HG03097 (cell line): ENCODE measurements at regions not wholly inside any gene's neighbourhood (a gene's known extent, or its start where the extent isn't known, plus 50 kb on each side); places are given as distances from the start of the nearest gene placed in this dataset.
"Not testable (repeated sequence)": the region's sequence is repeated elsewhere in the genome, so short reads cannot be mapped to it uniquely, and the experiment has no call there.

ENCODE experiments used
- ATAC-seq: cut with Tn5 transposase; IDR thresholded peaks from one replicate; pipeline ENCODE4 v1.9.1; 2021; ENCODE audit not compliant: unreplicated experiment, low FRiP score

DNA sequence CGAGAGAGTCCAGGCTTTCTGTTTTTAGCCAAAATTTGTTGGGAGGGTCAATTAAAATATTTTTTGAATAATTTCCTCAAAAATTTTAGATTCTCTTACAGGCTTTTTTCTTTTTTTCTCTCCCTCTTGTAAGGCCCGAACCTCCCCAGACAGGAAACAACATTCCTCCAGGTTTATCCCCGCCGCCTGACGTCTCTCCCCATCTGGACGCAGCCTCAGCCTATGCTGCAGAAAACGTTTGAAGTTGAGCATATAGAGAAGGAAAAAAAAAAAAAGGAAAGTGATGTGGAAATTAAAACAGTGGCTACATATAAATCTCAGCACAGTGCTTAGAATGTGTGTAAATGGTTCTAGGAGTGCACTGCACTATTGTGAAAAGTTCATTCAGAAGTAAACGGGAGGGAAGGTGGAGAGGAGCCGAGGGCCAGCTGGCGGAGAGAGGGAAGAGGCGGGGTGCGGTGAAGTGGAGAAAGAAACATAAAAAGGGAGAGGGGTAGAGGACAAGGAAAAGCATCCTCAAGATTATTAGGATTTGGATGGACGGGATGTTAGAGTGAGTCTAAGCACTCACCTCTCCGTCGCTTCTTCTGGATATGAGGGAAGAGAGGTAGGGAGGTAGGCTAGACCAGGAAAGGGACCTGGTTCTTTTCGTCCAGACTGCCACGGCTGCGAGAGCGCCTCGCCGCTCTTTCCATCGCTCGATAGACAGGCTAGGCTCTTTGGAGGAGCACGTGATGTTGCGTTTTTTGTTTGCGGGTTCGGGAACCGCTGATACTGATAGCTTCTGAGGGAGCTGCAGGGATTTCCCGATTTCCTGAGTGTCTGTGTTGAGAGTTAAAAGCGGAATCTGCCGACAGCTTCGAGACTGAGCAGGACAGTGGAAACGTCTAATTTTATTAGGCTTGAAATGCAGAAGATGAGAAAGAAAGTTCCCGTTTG is 98.7 kb downstream of the TRIM27 start:
- ATAC-seq, result no peak

- no peak for ATAC-seq
Observed at GRCh38 chr6:28825732-28826293, 98.0 kb downstream of the TRIM27 start.

GRCh38 chr6:28831683-28832082 is 92.1 kb downstream of the TRIM27 start:
- not testable (repeated sequence) for ATAC-seq

DNA sequence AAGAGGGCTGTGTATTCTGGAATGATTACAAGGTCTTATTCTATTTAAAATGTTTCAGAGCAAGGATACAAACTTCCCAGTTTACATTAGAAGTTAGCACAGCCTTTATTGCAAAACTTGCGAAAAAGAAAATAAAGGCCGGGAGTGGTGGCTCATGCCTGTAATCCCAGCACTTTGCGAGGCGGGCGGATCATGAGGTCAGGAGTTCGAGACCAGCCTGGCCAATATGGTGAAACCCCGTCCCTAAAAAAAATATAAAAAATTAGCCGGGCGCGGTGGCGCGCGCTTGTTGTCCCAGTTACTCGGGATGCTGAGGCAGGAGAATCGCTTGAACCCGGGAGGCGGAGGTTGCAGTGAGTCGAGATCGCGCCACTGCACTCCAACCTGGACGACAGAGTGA is 87.1 kb downstream of the TRIM27 start:
- ATAC-seq, result not testable (repeated sequence)

GRCh38 chr6:28838289-28838633 is 85.5 kb downstream of the TRIM27 start:
- peak; percentile 48 for ATAC-seq

GRCh38 chr6:28838634-28839442 is 84.9 kb downstream of the TRIM27 start:
- ATAC-seq, result peak; percentile 53

GRCh38 chr6:28839443-28840120 is 84.2 kb downstream of the TRIM27 start:
- ATAC-seq, result no peak

- no peak for ATAC-seq
Observed at GRCh38 chr6:28841290-28841689, 82.5 kb downstream of the TRIM27 start.

DNA sequence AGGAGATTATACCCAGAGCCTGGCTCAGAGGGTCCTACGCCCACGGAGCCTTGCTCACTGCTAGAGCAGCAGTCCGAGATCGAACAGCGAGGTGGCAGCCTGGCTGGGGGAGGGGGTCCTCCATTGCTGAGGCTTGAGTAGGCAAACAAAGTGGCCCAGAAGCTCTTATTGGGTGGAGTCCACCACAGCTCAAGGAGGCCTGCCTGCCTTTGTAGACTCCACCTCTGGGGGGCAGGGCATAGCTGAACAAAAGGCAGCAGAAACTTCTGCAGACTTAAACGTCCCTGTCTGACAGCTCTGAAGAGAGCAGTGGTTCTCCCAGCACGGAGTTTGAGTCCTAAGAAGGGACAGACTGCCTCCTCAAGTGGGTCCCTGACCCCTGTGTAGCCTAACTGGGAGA is 75.0 kb downstream of the TRIM27 start:
- ATAC-seq, result not testable (repeated sequence)
